Omental fat pad (tissue), 3 donors: ENCODE measurements at regions not wholly inside any gene's neighbourhood (a gene's known extent, or its start where the extent isn't known, plus 50 kb on each side); places are given as distances from the start of the nearest gene placed in this dataset.
"Not testable (repeated sequence)": the region's sequence is repeated elsewhere in the genome, so short reads cannot be mapped to it uniquely, and the experiment has no call there.

Experiments
- ATAC-seq: fragments of 150-250 bp; one replicate; pipeline ENCODE4 v1.9.1; 2016; ENCODE audit warnings: mild to moderate bottlenecking, moderate library complexity; ENCODE audit not compliant: low FRiP score
- DNase-seq: peaks from one replicate; pipeline ENCODE4 v3.0.0-alpha.2; 2019; ENCODE audit warnings: low spot score
- TF ChIP-seq, protein P1 (sequence below), 3 donors: fragments of 450-650 bp; IDR thresholded peaks; one replicate each; pipeline ENCODE4 v1.5.1; 2016 to 2017; ENCODE audit warnings: antibody characterized with exemption in 3 of 3, mild to moderate bottlenecking in 3 of 3, moderate library complexity in 2 of 3

GRCh38 chr4:162782096-162782777 lies 384.5 kb downstream of the NAF1 start:
- ATAC-seq, result no peak
- no peak for DNase-seq
- TF ChIP-seq, protein P1, sequence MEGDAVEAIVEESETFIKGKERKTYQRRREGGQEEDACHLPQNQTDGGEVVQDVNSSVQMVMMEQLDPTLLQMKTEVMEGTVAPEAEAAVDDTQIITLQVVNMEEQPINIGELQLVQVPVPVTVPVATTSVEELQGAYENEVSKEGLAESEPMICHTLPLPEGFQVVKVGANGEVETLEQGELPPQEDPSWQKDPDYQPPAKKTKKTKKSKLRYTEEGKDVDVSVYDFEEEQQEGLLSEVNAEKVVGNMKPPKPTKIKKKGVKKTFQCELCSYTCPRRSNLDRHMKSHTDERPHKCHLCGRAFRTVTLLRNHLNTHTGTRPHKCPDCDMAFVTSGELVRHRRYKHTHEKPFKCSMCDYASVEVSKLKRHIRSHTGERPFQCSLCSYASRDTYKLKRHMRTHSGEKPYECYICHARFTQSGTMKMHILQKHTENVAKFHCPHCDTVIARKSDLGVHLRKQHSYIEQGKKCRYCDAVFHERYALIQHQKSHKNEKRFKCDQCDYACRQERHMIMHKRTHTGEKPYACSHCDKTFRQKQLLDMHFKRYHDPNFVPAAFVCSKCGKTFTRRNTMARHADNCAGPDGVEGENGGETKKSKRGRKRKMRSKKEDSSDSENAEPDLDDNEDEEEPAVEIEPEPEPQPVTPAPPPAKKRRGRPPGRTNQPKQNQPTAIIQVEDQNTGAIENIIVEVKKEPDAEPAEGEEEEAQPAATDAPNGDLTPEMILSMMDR (IDR thresholded peaks at IDR 0.05), result no peak

- DNase-seq, result no peak
- ATAC-seq, result no peak
Observed at GRCh38 chr4:162770761-162771490, 395.8 kb downstream of the NAF1 start.

GRCh38 chr4:162767083-162767482 lies 399.6 kb downstream of the NAF1 start:
- DNase-seq (no peak), ATAC-seq (no peak)
- TF ChIP-seq, protein P1 (IDR thresholded peaks at IDR 0.05), result no peak

More at GRCh38 chr4:162770761-162771490, 395.8 kb downstream of the NAF1 start:
- TF ChIP-seq, protein P1 (IDR thresholded peaks at IDR 0.05), result no peak

DNA sequence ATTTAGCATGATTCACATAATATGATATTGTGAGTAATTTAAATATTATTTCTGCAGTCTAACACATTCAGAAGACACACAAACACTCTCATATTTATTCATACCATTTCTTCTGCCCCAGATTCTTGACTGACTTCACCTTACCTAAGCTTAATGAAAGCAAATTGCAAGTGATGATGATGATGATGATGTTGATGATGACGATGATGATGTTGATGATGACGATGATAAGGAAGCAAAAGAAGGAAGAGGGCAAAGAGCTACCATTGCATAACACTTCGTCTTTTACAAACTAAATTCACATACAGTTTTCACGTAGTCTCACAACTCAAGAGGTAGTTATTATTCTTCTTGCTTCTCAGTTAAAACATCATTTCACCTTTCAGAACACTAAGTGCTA lies 404.7 kb downstream of the NAF1 start:
- DNase-seq (no peak), ATAC-seq (no peak)

DNA sequence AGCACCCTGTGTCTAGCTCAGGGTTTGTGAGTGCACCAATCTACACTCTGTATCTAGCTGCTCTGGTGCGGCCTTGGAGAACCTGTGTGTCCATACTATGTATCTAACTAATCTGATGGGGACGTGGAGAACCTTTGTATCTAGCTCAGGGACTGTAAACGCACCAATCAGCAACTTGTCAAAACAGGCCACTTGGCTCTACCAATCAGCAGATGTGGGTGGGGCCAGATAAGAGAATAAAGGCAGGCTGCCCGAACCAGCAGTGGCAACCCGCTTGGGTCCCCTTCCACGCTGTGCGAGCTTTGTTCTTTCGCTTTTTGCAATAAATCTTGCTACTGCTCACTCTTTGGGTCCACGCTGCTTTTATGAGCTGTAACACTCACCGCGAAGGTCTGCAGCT lies 426.5 kb downstream of the NAF1 start:
- not testable (repeated sequence) for ATAC-seq, DNase-seq

More for the DNA sequence above, 404.7 kb downstream of the NAF1 start:
- TF ChIP-seq, protein P1 (IDR thresholded peaks at IDR 0.05), result no peak

DNA sequence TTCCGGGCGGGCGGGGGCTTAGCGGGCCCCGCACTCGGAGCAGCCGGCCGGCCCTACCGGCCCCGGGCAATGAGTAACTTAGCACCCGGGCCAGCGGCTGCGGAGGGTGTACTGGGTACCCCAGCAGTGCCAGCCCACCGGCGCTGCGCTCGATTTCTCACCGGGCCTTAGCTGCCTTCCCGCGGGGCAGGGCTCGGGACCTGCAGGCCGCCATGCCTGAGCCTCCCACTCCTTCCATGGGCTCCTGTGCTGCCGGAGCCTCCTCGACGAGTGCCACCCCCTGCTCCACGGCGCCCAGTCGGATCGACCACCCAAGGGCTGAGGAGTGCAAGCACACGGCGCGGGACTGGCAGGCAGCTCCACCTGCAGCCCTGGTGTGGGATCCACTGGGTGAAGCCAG lies 427.1 kb downstream of the NAF1 start:
- not testable (repeated sequence) for DNase-seq, ATAC-seq

DNA sequence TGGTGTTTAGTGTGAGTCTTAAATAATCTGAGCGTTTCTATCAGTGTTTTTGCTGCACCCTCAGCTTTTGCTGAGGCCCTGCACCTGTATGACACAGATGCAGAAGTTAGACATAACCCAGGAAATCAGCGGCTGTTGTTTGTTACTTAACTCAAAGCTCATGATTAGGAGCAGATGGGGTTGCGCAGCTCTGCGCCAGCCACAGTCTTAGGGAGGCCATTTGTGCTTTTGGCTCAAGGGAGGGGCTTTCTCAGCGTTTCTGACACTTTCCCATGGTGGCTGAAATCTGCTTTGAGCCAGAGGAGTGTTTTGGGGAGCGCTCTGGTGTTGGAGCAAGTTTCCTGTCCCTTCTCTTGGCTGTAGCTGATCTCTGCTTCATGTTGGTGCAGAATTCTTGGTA lies 433.8 kb downstream of the NAF1 start:
- ATAC-seq (no peak), DNase-seq (no peak)
- TF ChIP-seq, protein P1 (IDR thresholded peaks at IDR 0.05), result no peak

GRCh38 chr4:162727766-162728165 lies 438.9 kb downstream of the NAF1 start:
- ATAC-seq, result no peak
- TF ChIP-seq, protein P1 (IDR thresholded peaks at IDR 0.05), result no peak
- DNase-seq, result no peak
